K562 (cell line): ENCODE measurements at regions not wholly inside any gene's neighbourhood (a gene's known extent, or its start where the extent isn't known, plus 50 kb on each side); places are given as distances from the start of the nearest gene placed in this dataset.

Source experiments
- ATAC-seq: fragments of 200-7000 bp; cut with Tn5 transposase; 3 replicates; pipeline ENCODE4 v1.9.1; 2020; ENCODE audit warnings: moderate library complexity
- BruUV-seq: library from RNA; stranded (reverse); fragments of 400-500 nt; replicated peaks from 2 replicates; lab custom pipeline; 2021; lab: Mats Ljungman, UMichigan
- CTCF ChIA-PET: fragments of 300-600 bp; formaldehyde crosslinking; extraction: SDS; loops from one replicate; lab custom pipeline; 2021; ENCODE audit warnings: low intra/inter-chr PET ratio; lab: Yijun Ruan, JAX
- POLR2A ChIA-PET: fragments of 300-600, 350-650 bp; sonication (Branson Sonifier 250); formaldehyde crosslinking; extraction: SDS; loops from one replicate; lab custom pipeline; 2021; ENCODE audit warnings: antibody characterized with exemption, inconsistent platforms; lab: Yijun Ruan, JAX
- DNase-seq, 4 experiments: peaks; one replicate each; pipeline versions ENCODE4 v3.0.0 to v3.0.0-alpha.2; 2011 to 2018; ENCODE audit warnings: low spot score in 3 of 4, mixed read lengths in 3 of 4; ENCODE audit errors: extremely low read depth in 1 of 4
- FAIRE-seq: peaks from 2 replicates; lab custom pipeline; 2011; peaks lifted over from hg19 to GRCh38; lab: Jason Lieb, UNC
- H2AFZ ChIP-seq: 2 replicates; pipeline ENCODE4 v1.6.0; 2011; ENCODE audit warnings: low read depth, low read length, control low read depth, inconsistent platforms
- H3K27ac ChIP-seq: fragments of 200-600 bp; 3 replicates; pipeline ENCODE4 v1.8.0; 2011; ENCODE audit warnings: low read depth, mild to moderate bottlenecking, control low read depth, inconsistent platforms, low read length, moderate library complexity, mixed read lengths; ENCODE audit errors: extremely low read depth
- H3K27me3 ChIP-seq, 2 experiments: fragments of 300-600 bp in 1 of 2; 2 replicates in 1 of 2; 3 replicates in 1 of 2; pipeline versions ENCODE4 v1.6.0 to v1.8.0; 2011; ENCODE audit warnings: inconsistent platforms in 2 of 2, low read length in 2 of 2, mild to moderate bottlenecking in 1 of 2, mixed read lengths in 1 of 2, moderate library complexity in 1 of 2; ENCODE audit not compliant: control insufficient read depth in 2 of 2, insufficient read depth in 2 of 2
- H3K36me3 ChIP-seq: fragments of 300-600 bp; 3 replicates; pipeline ENCODE4 v1.8.0; 2011; ENCODE audit warnings: mild to moderate bottlenecking, low read length, inconsistent platforms; ENCODE audit not compliant: control insufficient read depth, insufficient read depth
- H3K4me1 ChIP-seq, 2 experiments: fragments of 200-600 bp in 1 of 2; replicated peaks in 1 of 2; 2 replicates in 1 of 2; 3 replicates in 1 of 2; pipeline versions ENCODE4 v1.5.1 to v1.8.0; 2011; ENCODE audit warnings: inconsistent platforms in 2 of 2, low read length in 2 of 2, mild to moderate bottlenecking in 1 of 2, mixed read lengths in 1 of 2, moderate library complexity in 1 of 2; ENCODE audit not compliant: control insufficient read depth in 2 of 2, insufficient read depth in 2 of 2
- H3K4me2 ChIP-seq: 2 replicates; pipeline ENCODE4 v1.6.1; 2011; ENCODE audit warnings: low read length, control low read depth, inconsistent platforms, mixed read lengths; ENCODE audit not compliant: insufficient read depth
- H3K4me3 ChIP-seq: fragments of 200-600 bp; sonication (generic), shearing (Covaris generic); 2 replicates; pipeline ENCODE4 v1.5.1; 2016; ENCODE audit warnings: control low read depth, inconsistent platforms
- H3K79me2 ChIP-seq: fragments of 200-600 bp; 3 replicates; pipeline ENCODE4 v1.8.0; 2011; ENCODE audit warnings: low read length, inconsistent platforms; ENCODE audit not compliant: control insufficient read depth, insufficient read depth
- H3K9ac ChIP-seq, 2 experiments: 2 replicates each; pipeline versions ENCODE4 v1.6.0 to v1.6.1; 2011; ENCODE audit warnings: low read depth in 2 of 2, low read length in 2 of 2, control low read depth in 1 of 2, inconsistent platforms in 1 of 2, mild to moderate bottlenecking in 1 of 2, mixed read lengths in 1 of 2; ENCODE audit not compliant: insufficient read depth in 1 of 2
- H3K9me1 ChIP-seq: one replicate; pipeline ENCODE4 v1.6.0; 2011; ENCODE audit warnings: inconsistent platforms, mild to moderate bottlenecking, low read length, moderate library complexity; ENCODE audit not compliant: control insufficient read depth, insufficient read depth
- H3K9me3 ChIP-seq: replicated peaks from 2 replicates; pipeline ENCODE4 v1.5.1; 2011; ENCODE audit warnings: low read depth, low read length, inconsistent platforms; ENCODE audit not compliant: control insufficient read depth, insufficient read depth
- H4K20me1 ChIP-seq: replicated peaks from 2 replicates; pipeline ENCODE4 v1.6.1; 2011; ENCODE audit warnings: low read length, inconsistent platforms, mixed read lengths; ENCODE audit not compliant: control insufficient read depth, insufficient read depth
- CHD1 ChIP-seq: fragments of 200-600 bp; sonication (generic); IDR thresholded peaks from one replicate; pipeline ENCODE4 v1.6.1; 2012; ENCODE audit warnings: mild to moderate bottlenecking, moderate library complexity, low read length, inconsistent platforms
- MYC ChIP-seq, 2 experiments: fragments of 250-450 bp in 1 of 2; sonication (Bioruptor Pico) in 1 of 2; IDR thresholded peaks; 2 replicates each; pipeline versions ENCODE4 v1.5.1 to v1.6.1; 2012 to 2021; ENCODE audit warnings: low read depth in 2 of 2, borderline replicate concordance in 1 of 2, improper control_type of control experiment in 1 of 2, low read length in 1 of 2, mild to moderate bottlenecking in 1 of 2, moderate library complexity in 1 of 2
- NELFE ChIP-seq: IDR thresholded peaks from 2 replicates; pipeline ENCODE4 v1.6.1; 2011; ENCODE audit warnings: mild to moderate bottlenecking; ENCODE audit not compliant: insufficient read depth, insufficient read length
- NR4A1 ChIP-seq, 2 experiments: fragments of 250-450 bp in 1 of 2; fragments of 450-650 bp in 1 of 2; sonication (Bioruptor Pico) in 1 of 2; IDR thresholded peaks; 2 replicates each; pipeline versions ENCODE4 v1.4.0 to v1.6.1; 2016 to 2020; ENCODE audit warnings: mild to moderate bottlenecking in 2 of 2, missing compliant biosample characterization in 1 of 2, missing genetic modification characterization in 1 of 2, moderate library complexity in 1 of 2
- POLR3G ChIP-seq: IDR thresholded peaks from 2 replicates; pipeline ENCODE4 v1.6.1; 2011; ENCODE audit not compliant: insufficient read length, insufficient replicate concordance; ENCODE audit errors: extremely low read depth
- RBFOX2 ChIP-seq: fragments of 200-400 bp; formaldehyde crosslinking; IDR thresholded peaks from 2 replicates; pipeline ENCODE4 v1.6.1; 2017; ENCODE audit warnings: low read depth, mild to moderate bottlenecking, low read length, moderate library complexity
- TBP ChIP-seq: optimal IDR thresholded peaks from 2 replicates; pipeline ENCODE3; 2011; ENCODE audit warnings: low read depth, low read length, improper control_type of control experiment
- WGBS: fragments of 100-300 bp; shearing (Covaris generic); methylation state at CpG from one replicate; pipeline ENCODE4 v1.1.6; 2016; ENCODE audit warnings: low coverage, mixed read lengths; ENCODE audit not compliant: insufficient coverage; ENCODE audit errors: missing lambda C conversion rate; 5-methylcytosine and 5-hydroxymethylcytosine counted together
- in situ Hi-C: fragments of 300-500 bp; cut with MboI; formaldehyde crosslinking; loops from 4 replicates; pipeline ENCODE4 v1.15.0; 2018; ENCODE audit warnings: inconsistent platforms, mixed read lengths
- intact Hi-C: fragments of 100-400 bp; cut with micrococcal nuclease; formaldehyde crosslinking; loops from 2 replicates; pipeline ENCODE4 v1.14.2; 2022
- TF ChIP-seq, protein P1 (sequence below), 2 experiments: fragments of 450-650 bp in 1 of 2; IDR thresholded peaks; 2 replicates each; pipeline ENCODE4 v1.6.1; 2011 to 2017; ENCODE audit warnings: low read depth in 2 of 2, antibody characterized with exemption in 1 of 2, borderline replicate concordance in 1 of 2, low read length in 1 of 2, mild to moderate bottlenecking in 1 of 2, mixed read lengths in 1 of 2; ENCODE audit not compliant: control insufficient read depth in 1 of 2
- TF ChIP-seq, protein P2 (sequence below), 3 experiments: fragments of 200-800 bp in 1 of 3; fragments of 250-450 bp in 1 of 3; fragments of 450-650 bp in 1 of 3; sonication (Bioruptor Pico) in 1 of 3; sonication (Bioruptor generic) in 1 of 3; formaldehyde crosslinking in 1 of 3; IDR thresholded peaks; 2 replicates each; pipeline versions ENCODE4 v1.6.1 to v1.8.0; 2016 to 2022; ENCODE audit warnings: mild to moderate bottlenecking in 2 of 3, missing genetic modification characterization in 2 of 3, missing compliant biosample characterization in 1 of 3, moderate library complexity in 1 of 3
- TF ChIP-seq, protein P3 (sequence below): fragments of 450-650 bp; conservative IDR thresholded peaks from 2 replicates; pipeline ENCODE4 v1.6.1; 2016; ENCODE audit warnings: missing genetic modification characterization, low read depth, mild to moderate bottlenecking, control low read depth, missing compliant biosample characterization

DNA sequence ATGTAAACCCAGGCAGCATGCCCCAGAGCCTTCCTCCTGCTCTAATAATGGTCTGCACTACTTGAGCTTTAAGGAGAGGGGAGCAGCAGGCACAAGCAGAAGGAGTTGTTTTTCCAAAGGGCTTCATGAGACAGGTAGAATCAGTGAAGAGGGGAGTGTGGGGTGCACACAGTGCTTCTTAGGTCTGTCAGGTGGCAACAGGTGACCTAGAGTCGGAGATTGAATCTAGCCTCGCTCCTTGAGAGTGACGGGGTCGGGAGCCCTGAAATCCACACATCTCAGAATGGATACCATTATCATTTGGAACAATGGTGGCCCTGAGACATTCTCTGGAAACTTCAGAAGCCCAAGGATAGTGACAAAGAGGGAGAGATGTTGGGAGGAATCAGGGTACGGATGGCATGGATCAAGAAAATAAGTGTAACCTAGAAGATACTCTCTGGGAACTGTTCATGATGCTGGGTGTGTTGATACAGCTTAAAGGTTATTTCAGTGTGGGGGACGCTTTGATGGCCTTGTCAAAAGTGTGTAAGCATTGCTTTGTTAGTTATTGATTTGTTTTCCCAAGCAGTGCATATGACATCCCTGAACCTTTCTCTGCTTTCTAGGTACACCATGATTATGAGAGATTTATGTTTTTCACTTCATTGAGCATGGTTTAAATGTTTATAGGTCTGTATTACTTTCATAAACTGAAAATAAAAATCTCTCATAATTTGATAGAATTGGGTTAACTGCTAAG is 77.8 kb upstream of the L3MBTL3 start:
- DNase-seq (no peak), ATAC-seq (no peak), FAIRE-seq (no peak)
- H3K4me2 ChIP-seq, result no peak overlapping the region
- POLR2A ChIA-PET, result interaction anchor here (0.7 kb wide), 1 partner anchor 1493 kb away, joined by 3 read pairs; no protein-coding TSS in a partner anchor
- peaks cover 0 to 3% of the 10 kb centered on the region in 2 experiments; a peak in 3 of 5 replicates for H3K27me3 ChIP-seq
- CTCF ChIA-PET, result no interaction called here
- no peaks in the 10 kb centered on the region for H3K9me3 ChIP-seq
- H3K27ac ChIP-seq, result no peak overlapping the region
- H3K9ac ChIP-seq, result no peak overlapping the region
- no peaks in the 10 kb centered on the region for H3K79me2 ChIP-seq
- 0% methylated on average over 6 of the region's 6 CpGs for WGBS
- in situ Hi-C loops, result loop anchor here (10.0 kb wide), 1 partner anchor 346 kb away; no protein-coding TSS in a partner anchor
- H3K4me3 ChIP-seq, result no peak overlapping the region
- no peaks in the 10 kb centered on the region; a peak in 1 of 5 replicates for H3K4me1 ChIP-seq
- no peak overlapping the region for H2AFZ ChIP-seq
- intact Hi-C loops, result no loop called here
- no peaks in the 10 kb centered on the region for H3K36me3 ChIP-seq
- H3K9me1 ChIP-seq, result no peaks in the 10 kb centered on the region
- BruUV-seq, result no TSS peak
- no peaks in the 10 kb centered on the region for H4K20me1 ChIP-seq
- TF ChIP-seq NR4A1 (CRISPR knock-in tag; IDR thresholded peaks at IDR 0.05) (no peak), NR4A1 (tag; IDR thresholded peaks at IDR 0.05) (no peak), RBFOX2 (no peak), CHD1 (no peak), NELFE (no peak), POLR3G (no peak), TBP (no peak), MYC (IDR thresholded peaks at IDR 0.05; ENCODE audit: low read depth, low read length) (no peak), MYC (CRISPR knock-in tag; IDR thresholded peaks at IDR 0.05; ENCODE audit: borderline replicate concordance, low read depth) (no peak)
- TF ChIP-seq, protein P1, sequence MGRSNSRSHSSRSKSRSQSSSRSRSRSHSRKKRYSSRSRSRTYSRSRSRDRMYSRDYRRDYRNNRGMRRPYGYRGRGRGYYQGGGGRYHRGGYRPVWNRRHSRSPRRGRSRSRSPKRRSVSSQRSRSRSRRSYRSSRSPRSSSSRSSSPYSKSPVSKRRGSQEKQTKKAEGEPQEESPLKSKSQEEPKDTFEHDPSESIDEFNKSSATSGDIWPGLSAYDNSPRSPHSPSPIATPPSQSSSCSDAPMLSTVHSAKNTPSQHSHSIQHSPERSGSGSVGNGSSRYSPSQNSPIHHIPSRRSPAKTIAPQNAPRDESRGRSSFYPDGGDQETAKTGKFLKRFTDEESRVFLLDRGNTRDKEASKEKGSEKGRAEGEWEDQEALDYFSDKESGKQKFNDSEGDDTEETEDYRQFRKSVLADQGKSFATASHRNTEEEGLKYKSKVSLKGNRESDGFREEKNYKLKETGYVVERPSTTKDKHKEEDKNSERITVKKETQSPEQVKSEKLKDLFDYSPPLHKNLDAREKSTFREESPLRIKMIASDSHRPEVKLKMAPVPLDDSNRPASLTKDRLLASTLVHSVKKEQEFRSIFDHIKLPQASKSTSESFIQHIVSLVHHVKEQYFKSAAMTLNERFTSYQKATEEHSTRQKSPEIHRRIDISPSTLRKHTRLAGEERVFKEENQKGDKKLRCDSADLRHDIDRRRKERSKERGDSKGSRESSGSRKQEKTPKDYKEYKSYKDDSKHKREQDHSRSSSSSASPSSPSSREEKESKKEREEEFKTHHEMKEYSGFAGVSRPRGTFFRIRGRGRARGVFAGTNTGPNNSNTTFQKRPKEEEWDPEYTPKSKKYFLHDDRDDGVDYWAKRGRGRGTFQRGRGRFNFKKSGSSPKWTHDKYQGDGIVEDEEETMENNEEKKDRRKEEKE (IDR thresholded peaks at IDR 0.05; ENCODE audit: borderline replicate concordance in 1 of 2, control insufficient read depth in 1 of 2, low read depth in 2 of 2, low read length in 1 of 2), result no peak
- TF ChIP-seq, protein P2, sequence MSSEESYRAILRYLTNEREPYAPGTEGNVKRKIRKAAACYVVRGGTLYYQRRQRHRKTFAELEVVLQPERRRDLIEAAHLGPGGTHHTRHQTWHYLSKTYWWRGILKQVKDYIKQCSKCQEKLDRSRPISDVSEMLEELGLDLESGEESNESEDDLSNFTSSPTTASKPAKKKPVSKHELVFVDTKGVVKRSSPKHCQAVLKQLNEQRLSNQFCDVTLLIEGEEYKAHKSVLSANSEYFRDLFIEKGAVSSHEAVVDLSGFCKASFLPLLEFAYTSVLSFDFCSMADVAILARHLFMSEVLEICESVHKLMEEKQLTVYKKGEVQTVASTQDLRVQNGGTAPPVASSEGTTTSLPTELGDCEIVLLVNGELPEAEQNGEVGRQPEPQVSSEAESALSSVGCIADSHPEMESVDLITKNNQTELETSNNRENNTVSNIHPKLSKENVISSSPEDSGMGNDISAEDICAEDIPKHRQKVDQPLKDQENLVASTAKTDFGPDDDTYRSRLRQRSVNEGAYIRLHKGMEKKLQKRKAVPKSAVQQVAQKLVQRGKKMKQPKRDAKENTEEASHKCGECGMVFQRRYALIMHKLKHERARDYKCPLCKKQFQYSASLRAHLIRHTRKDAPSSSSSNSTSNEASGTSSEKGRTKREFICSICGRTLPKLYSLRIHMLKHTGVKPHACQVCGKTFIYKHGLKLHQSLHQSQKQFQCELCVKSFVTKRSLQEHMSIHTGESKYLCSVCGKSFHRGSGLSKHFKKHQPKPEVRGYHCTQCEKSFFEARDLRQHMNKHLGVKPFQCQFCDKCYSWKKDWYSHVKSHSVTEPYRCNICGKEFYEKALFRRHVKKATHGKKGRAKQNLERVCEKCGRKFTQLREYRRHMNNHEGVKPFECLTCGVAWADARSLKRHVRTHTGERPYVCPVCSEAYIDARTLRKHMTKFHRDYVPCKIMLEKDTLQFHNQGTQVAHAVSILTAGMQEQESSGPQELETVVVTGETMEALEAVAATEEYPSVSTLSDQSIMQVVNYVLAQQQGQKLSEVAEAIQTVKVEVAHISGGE (CRISPR knock-in tag; IDR thresholded peaks at IDR 0.05), result no peak
- TF ChIP-seq, protein P3, sequence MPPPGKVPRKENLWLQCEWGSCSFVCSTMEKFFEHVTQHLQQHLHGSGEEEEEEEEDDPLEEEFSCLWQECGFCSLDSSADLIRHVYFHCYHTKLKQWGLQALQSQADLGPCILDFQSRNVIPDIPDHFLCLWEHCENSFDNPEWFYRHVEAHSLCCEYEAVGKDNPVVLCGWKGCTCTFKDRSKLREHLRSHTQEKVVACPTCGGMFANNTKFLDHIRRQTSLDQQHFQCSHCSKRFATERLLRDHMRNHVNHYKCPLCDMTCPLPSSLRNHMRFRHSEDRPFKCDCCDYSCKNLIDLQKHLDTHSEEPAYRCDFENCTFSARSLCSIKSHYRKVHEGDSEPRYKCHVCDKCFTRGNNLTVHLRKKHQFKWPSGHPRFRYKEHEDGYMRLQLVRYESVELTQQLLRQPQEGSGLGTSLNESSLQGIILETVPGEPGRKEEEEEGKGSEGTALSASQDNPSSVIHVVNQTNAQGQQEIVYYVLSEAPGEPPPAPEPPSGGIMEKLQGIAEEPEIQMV (tag), result no peak
